Keratinocyte (primary cell): ENCODE measurements at regions not wholly inside any gene's neighbourhood (a gene's known extent, or its start where the extent isn't known, plus 50 kb on each side); places are given as distances from the start of the nearest gene placed in this dataset.

Experiments used
- DNase-seq: peaks from one replicate; pipeline ENCODE4 v3.0.0-alpha.2; 2011; ENCODE audit warnings: low read depth, missing footprints, low spot score
- FAIRE-seq: peaks from 2 replicates; lab custom pipeline; 2011; peaks lifted over from hg19 to GRCh38; lab: Jason Lieb, UNC
- H2AFZ ChIP-seq: 2 replicates; pipeline ENCODE4 v1.6.0; 2012; ENCODE audit warnings: low read length, control low read depth, inconsistent platforms; ENCODE audit not compliant: control insufficient read depth
- H3K27ac ChIP-seq: 2 replicates; pipeline ENCODE4 v1.5.1; 2011; ENCODE audit warnings: low read length; ENCODE audit not compliant: control insufficient read depth, insufficient read depth
- H3K27me3 ChIP-seq: 3 replicates; pipeline ENCODE4 v1.6.0; 2011; ENCODE audit warnings: low read length; ENCODE audit not compliant: control insufficient read depth, insufficient read depth; ENCODE audit errors: extremely low read depth
- H3K36me3 ChIP-seq, 2 experiments: 2 replicates in 1 of 2; 3 replicates in 1 of 2; pipeline ENCODE4 v1.5.1; 2011; ENCODE audit warnings: low read length in 2 of 2, mild to moderate bottlenecking in 1 of 2; ENCODE audit not compliant: control insufficient read depth in 2 of 2, insufficient read depth in 2 of 2; ENCODE audit errors: extremely low read depth in 1 of 2
- H3K4me1 ChIP-seq: 3 replicates; pipeline ENCODE4 v1.5.1; 2011; ENCODE audit warnings: low read length; ENCODE audit not compliant: control insufficient read depth, insufficient read depth; ENCODE audit errors: extremely low read depth
- H3K4me2 ChIP-seq: 3 replicates; pipeline ENCODE4 v1.6.0; 2011; ENCODE audit warnings: low read depth, low read length; ENCODE audit not compliant: control insufficient read depth, insufficient read depth; ENCODE audit errors: extremely low read depth
- H3K4me3 ChIP-seq, 3 experiments: fragments of 200-600 bp in 1 of 3; sonication (generic) in 1 of 3; 2 replicates in 2 of 3; 3 replicates in 1 of 3; pipeline ENCODE4 v1.5.1; 2011 to 2016; ENCODE audit warnings: low read length in 3 of 3, mild to moderate bottlenecking in 3 of 3, control low read depth in 2 of 3, inconsistent platforms in 1 of 3, low read depth in 1 of 3, mixed read lengths in 1 of 3, mixed run types in 1 of 3, moderate library complexity in 1 of 3; ENCODE audit not compliant: control insufficient read depth in 2 of 3, insufficient read depth in 2 of 3; ENCODE audit errors: extremely low read depth in 1 of 3
- H3K79me2 ChIP-seq: 2 replicates; pipeline ENCODE4 v1.6.0; 2012; ENCODE audit warnings: low read length; ENCODE audit not compliant: control insufficient read depth, insufficient read depth
- H3K9ac ChIP-seq: 3 replicates; pipeline ENCODE4 v1.6.0; 2011; ENCODE audit warnings: low read length; ENCODE audit not compliant: control insufficient read depth, insufficient read depth; ENCODE audit errors: extremely low read depth
- H3K9me1 ChIP-seq: 3 replicates; pipeline ENCODE4 v1.6.0; 2011; ENCODE audit warnings: low read length; ENCODE audit not compliant: control insufficient read depth, insufficient read depth; ENCODE audit errors: extremely low read depth
- H3K9me3 ChIP-seq: 2 replicates; pipeline ENCODE4 v1.5.1; 2012; ENCODE audit warnings: low read depth, low read length; ENCODE audit not compliant: control insufficient read depth
- H4K20me1 ChIP-seq: 3 replicates; pipeline ENCODE4 v1.6.0; 2011; ENCODE audit warnings: low read length; ENCODE audit not compliant: control insufficient read depth, insufficient read depth; ENCODE audit errors: extremely low read depth
- CTCF ChIP-seq, 3 experiments: IDR thresholded peaks in 1 of 3; conservative IDR thresholded peaks in 1 of 3; optimal IDR thresholded peaks in 1 of 3; 2 replicates in 2 of 3; 3 replicates in 1 of 3; pipeline versions ENCODE3 to v1.5.1; 2011; ENCODE audit warnings: low read length in 3 of 3, mild to moderate bottlenecking in 3 of 3, moderate library complexity in 2 of 3, control low read depth in 1 of 3, inconsistent platforms in 1 of 3; ENCODE audit not compliant: insufficient read depth in 2 of 3; ENCODE audit errors: extremely low read depth in 1 of 3
- EZH2 ChIP-seq: IDR thresholded peaks from one replicate; pipeline ENCODE4 v1.6.1; 2012; ENCODE audit warnings: inconsistent platforms, mild to moderate bottlenecking, low read length, moderate library complexity
- dilution Hi-C: fragments of 300-500 bp; cut with MboI; formaldehyde crosslinking; loops from one replicate; pipeline ENCODE4 v1.7.0; 2020; ENCODE audit warnings: low sequenced_read_pairs; ENCODE audit not compliant: extremely low pct_ligation_motif_present

GRCh38 chr2:104344985-104345384, 508.9 kb upstream of the POU3F3 start:
- no peak overlapping the region for H3K9ac ChIP-seq
- H3K36me3 ChIP-seq, result no peaks in the 10 kb centered on the region
- no peaks in the 10 kb centered on the region for H3K9me1 ChIP-seq
- no peaks in the 10 kb centered on the region for H3K9me3 ChIP-seq
- no peak for FAIRE-seq
- H3K27me3 ChIP-seq, result no peaks in the 10 kb centered on the region
- no peak overlapping the region for H3K4me3 ChIP-seq
- H4K20me1 ChIP-seq, result no peaks in the 10 kb centered on the region
- dilution Hi-C loops, result no loop called here
- no peak overlapping the region for H3K27ac ChIP-seq
- H3K79me2 ChIP-seq, result no peaks in the 10 kb centered on the region
- TF ChIP-seq EZH2, result no peak
- no peak for TF ChIP-seq CTCF (optimal IDR thresholded peaks at IDR 0.05 in 1 of 3, IDR thresholded peaks at IDR 0.05 in 1 of 3, conservative IDR thresholded peaks at IDR 0.05 in 1 of 3; ENCODE audit: extremely low read depth in 1 of 3, insufficient read depth in 2 of 3, low read length in 3 of 3)
- no peak overlapping the region for H3K4me2 ChIP-seq
- DNase-seq, result no peak
- H2AFZ ChIP-seq, result no peak overlapping the region
- H3K4me1 ChIP-seq, result no peaks in the 10 kb centered on the region

GRCh38 chr2:104358122-104358521, 495.8 kb upstream of the POU3F3 start:
- Histone ChIP-seq H4K20me1 (no peaks in the 10 kb centered on the region), H3K79me2 (no peaks in the 10 kb centered on the region), H3K36me3 (no peaks in the 10 kb centered on the region), H3K27ac (no peak overlapping the region), H3K4me1 (no peaks in the 10 kb centered on the region), H3K9ac (no peak overlapping the region), H2AFZ (no peak overlapping the region), H3K4me2 (no peak overlapping the region), H3K27me3 (no peaks in the 10 kb centered on the region), H3K4me3 (no peak overlapping the region), H3K9me3 (no peaks in the 10 kb centered on the region), H3K9me1 (no peaks in the 10 kb centered on the region)
- DNase-seq, result no peak
- dilution Hi-C loops, result no loop called here
- TF ChIP-seq EZH2 (no peak), CTCF (optimal IDR thresholded peaks at IDR 0.05 in 1 of 3, IDR thresholded peaks at IDR 0.05 in 1 of 3, conservative IDR thresholded peaks at IDR 0.05 in 1 of 3; ENCODE audit: extremely low read depth in 1 of 3, insufficient read depth in 2 of 3, low read length in 3 of 3) (no peak)
- no peak for FAIRE-seq
